ENCODE measurements at regions not wholly inside any gene's neighbourhood (a gene's known extent, or its start where the extent isn't known, plus 50 kb on each side); places are given as distances from the start of the nearest gene placed in this dataset.

- TF ChIP-seq CTCF (conservative IDR thresholded peaks at IDR 0.05) (no peak), EZH2 (IDR thresholded peaks at IDR 0.05; ENCODE audit: low read depth) (no peak)
Measured at GRCh38 chr20:48492715-48493070, 335.1 kb downstream of the PREX1 start.
